Activated CD8-positive, alpha-beta memory T cell treated with anti-CD3 and anti-CD28 coated beads for 36 hours (primary cell): ENCODE measurements at regions not wholly inside any gene's neighbourhood (a gene's known extent, or its start where the extent isn't known, plus 50 kb on each side); places are given as distances from the start of the nearest gene placed in this dataset.

Experiments used
- CTCF ChIA-PET: fragments of 350-600 bp; sonication (Branson Sonifier 250); formaldehyde crosslinking; loops from one replicate; lab custom pipeline; 2021; ENCODE audit warnings: antibody characterized with exemption; lab: Charles Lee
- POLR2A ChIA-PET: fragments of 350-600 bp; sonication (Branson Sonifier 250); formaldehyde crosslinking; loops from one replicate; lab custom pipeline; 2021; ENCODE audit warnings: antibody characterized with exemption; lab: Charles Lee

- CTCF ChIA-PET = no interaction called here
- POLR2A ChIA-PET = no interaction called here
These were observed 55.8 kb upstream of the OR6J1 start for GRCh38 chr14:22699801-22700564.

GRCh38 chr14:22713631-22713950, 52.9 kb upstream of the OXA1L start:
- ChIA-PET CTCF (interaction anchor here (0.7 to 1.0 kb wide), 4 partner anchors 11 to 203 kb away, joined by 3 to 4 read pairs (median 4); no protein-coding TSS in a partner anchor), POLR2A (interaction anchor here (0.6 kb wide), 2 partner anchors 13 to 1144 kb away, joined by 3 read pairs; no protein-coding TSS in a partner anchor)

GRCh38 chr14:22715186-22715812, 51.2 kb upstream of the OXA1L start:
- ChIA-PET POLR2A (no interaction called here), CTCF (no interaction called here)

GRCh38 chr14:22715890-22716289, 50.6 kb upstream of the OXA1L start:
- ChIA-PET POLR2A (no interaction called here), CTCF (no interaction called here)
